Stomach (tissue), 4 donors: ENCODE measurements at regions not wholly inside any gene's neighbourhood (a gene's known extent, or its start where the extent isn't known, plus 50 kb on each side); places are given as distances from the start of the nearest gene placed in this dataset.

ENCODE experiments used
- CTCF ChIP-seq, 7 experiments: fragments of 450-650 bp in 4 of 7; fragments of 200-600 bp in 3 of 7; sonication (generic) in 3 of 7; IDR thresholded peaks; one replicate each; pipeline ENCODE4 v1.5.1; 2016 to 2019; ENCODE audit warnings: antibody characterized with exemption in 7 of 7, control low read depth in 2 of 7, mild to moderate bottlenecking in 1 of 7
- EP300 ChIP-seq: sonication (generic); formaldehyde crosslinking; IDR thresholded peaks from one replicate; pipeline ENCODE4 v1.6.1; 2017; ENCODE audit warnings: antibody characterized with exemption
- POLR2A ChIP-seq, 4 donors: fragments of 450-650 bp; IDR thresholded peaks; one replicate each; pipeline ENCODE4 v1.6.1; 2016; ENCODE audit warnings: antibody characterized with exemption in 4 of 4, control low read depth in 2 of 4, mild to moderate bottlenecking in 1 of 4, moderate library complexity in 1 of 4

- TF ChIP-seq CTCF (IDR thresholded peaks at IDR 0.05) (no peak), POLR2A (IDR thresholded peaks at IDR 0.05) (no peak), EP300 (no peak)
These were observed 492.0 kb upstream of the IGFBP7 start for GRCh38 chr4:57602141-57602540.
